Left lobe of liver (tissue), 2 donors: ENCODE measurements at regions not wholly inside any gene's neighbourhood (a gene's known extent, or its start where the extent isn't known, plus 50 kb on each side); places are given as distances from the start of the nearest gene placed in this dataset.
"Not testable (repeated sequence)": the region's sequence is repeated elsewhere in the genome, so short reads cannot be mapped to it uniquely, and the experiment has no call there.

Experiments
- ATAC-seq: fragments of 200-7000 bp; cut with Tn5 transposase; one replicate; pipeline ENCODE4 v1.9.1; 2020; ENCODE audit warnings: mild to moderate bottlenecking, moderate library complexity
- DNase-seq: peaks from one replicate; pipeline ENCODE4 v3.0.0-alpha.2; 2020; ENCODE audit warnings: low spot score
- donor health status: DM: no; HTN: no; CAD: no; lungs with moderate emphysema.
- donor health status: DM: no; HTN: yes; CAD: no.

- no peak for DNase-seq
- peak; percentile 37 for ATAC-seq
Measured at GRCh38 chr9:99666571-99666970, 155.1 kb upstream of the NR4A3 start.

DNA sequence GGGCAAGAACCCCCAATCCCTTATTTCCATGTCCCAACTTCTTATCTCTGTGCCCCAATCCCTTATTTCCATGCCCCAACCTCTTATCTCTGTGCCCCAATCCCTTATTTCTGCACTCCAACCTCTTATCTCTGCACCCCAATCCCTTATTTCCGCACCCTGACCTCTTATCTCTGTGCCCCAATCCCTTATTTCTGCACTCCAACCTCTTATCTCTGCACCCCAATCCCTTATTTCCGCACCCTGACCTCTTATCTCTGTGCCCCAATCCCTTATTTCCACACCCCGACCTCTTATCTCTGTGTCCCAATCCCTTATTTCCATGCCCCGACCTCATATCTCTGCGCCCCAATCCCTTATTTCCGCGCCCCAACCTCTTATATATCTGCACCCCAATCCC is 150.8 kb upstream of the NR4A3 start:
- not testable (repeated sequence) for ATAC-seq, DNase-seq

DNA sequence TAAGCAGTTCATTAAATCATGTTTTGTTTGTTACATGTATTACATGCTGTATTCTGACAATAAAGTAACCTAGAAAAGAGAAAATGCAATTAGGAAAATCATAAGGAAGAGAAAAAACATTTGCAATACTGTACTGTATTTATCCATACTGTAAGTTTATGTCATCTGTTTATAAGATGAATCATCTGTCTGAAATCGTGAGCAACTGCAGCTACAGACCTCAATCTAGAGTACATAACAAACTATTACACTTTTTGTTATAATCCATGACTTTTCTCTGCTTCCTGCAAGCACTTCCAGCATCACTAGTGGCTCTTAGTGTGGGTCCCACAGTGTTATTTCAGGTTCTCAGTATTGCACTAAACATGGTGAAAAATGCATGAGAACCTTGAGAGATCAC is 144.4 kb upstream of the NR4A3 start:
- DNase-seq (no peak), ATAC-seq (no peak)

DNA sequence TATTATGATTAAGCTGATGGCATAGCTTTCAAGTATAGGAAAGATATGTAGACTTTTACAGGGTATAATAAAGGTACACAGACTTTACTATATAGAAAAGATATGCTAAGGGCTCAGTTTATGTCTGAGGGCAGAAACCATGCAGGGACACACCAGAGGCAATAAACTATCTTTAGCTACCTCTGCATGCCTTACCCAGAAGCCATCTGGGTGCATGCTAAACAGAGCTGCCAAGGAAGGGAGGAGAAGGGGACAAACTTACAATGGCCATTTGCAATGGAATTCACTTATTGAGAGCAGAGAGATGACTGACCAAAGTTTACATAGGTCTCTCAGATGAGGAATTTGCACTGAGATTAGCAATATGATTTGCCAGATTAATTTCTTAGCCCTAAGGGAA is 143.1 kb upstream of the NR4A3 start:
- ATAC-seq: no peak
- DNase-seq: no peak

DNA sequence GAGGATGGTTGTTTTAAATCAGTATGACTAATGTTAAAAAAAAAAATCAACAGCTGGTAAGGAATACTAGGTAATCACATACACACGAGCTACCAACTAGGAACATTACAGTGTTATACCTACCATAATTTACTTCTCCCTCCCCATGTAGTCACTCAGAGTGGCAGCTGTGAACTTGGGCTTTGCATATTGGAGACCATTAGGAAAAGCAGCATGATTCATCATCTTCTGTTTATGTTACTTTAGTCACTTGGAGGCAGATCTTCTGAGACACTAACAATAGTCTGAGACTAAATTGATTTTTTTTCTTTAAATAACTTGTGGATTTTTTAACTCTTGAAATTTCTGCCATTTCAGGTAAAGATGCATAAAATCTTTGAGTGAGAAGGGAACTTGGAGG is 141.5 kb upstream of the NR4A3 start:
- DNase-seq (no peak), ATAC-seq (no peak)

GRCh38 chr9:99681113-99681512 is 140.6 kb upstream of the NR4A3 start:
- DNase-seq: no peak
- peak; percentile 87 for ATAC-seq

GRCh38 chr9:99682378-99682777 is 139.3 kb upstream of the NR4A3 start:
- DNase-seq: no peak
- ATAC-seq: peak; percentile 52

DNA sequence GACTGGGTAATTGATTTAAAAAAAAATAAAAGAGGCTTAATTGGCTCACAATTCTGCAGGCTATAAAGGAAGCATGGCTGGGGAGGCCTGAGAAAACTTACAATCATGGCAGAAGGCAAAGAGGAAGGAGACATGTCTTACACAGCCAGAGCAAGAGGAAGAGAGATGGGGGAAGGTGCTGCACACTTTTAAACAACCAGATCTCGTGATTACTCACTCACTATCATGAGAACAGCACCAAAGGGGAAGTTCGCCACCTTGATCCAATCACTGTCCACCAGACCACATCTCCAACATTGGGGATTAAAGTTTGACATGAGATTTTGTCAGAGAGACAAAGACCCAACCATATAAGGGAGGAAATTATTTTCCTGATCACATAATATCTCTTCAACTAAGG is 138.8 kb upstream of the NR4A3 start:
- ATAC-seq (no peak), DNase-seq (no peak)

GRCh38 chr9:99690573-99690972 is 131.1 kb upstream of the NR4A3 start:
- no peak for ATAC-seq
- DNase-seq: no peak

- DNase-seq: no peak
- no peak for ATAC-seq
Measured at GRCh38 chr9:99693888-99694287, 127.8 kb upstream of the NR4A3 start.

GRCh38 chr9:99694393-99694792 is 127.3 kb upstream of the NR4A3 start:
- DNase-seq: no peak
- no peak for ATAC-seq

DNA sequence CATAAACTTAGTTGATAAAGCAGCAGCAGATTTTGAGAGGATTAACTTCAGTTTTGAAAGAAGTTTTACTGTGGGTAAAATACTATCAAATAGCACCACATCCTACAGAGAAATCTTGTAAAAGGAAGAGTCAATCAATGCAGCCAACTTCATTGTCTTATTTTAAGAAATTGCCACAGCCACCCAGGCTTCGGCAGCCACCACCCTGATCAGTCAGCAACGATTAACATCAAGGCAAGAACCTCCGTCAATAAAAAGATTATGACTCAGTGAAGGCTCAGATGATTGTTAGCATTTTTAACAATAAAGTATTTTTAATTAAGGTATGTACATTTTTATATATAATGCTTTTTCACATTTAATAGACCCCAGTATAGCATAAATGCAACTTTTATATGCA is 122.3 kb upstream of the NR4A3 start:
- DNase-seq: no peak

GRCh38 chr9:99712214-99712613 is 109.5 kb upstream of the NR4A3 start:
- ATAC-seq (no peak), DNase-seq (no peak)

More for the DNA sequence above, 122.3 kb upstream of the NR4A3 start:
- ATAC-seq: no peak

- no peak for ATAC-seq
Measured at GRCh38 chr9:99713838-99714306, 107.8 kb upstream of the NR4A3 start.

DNA sequence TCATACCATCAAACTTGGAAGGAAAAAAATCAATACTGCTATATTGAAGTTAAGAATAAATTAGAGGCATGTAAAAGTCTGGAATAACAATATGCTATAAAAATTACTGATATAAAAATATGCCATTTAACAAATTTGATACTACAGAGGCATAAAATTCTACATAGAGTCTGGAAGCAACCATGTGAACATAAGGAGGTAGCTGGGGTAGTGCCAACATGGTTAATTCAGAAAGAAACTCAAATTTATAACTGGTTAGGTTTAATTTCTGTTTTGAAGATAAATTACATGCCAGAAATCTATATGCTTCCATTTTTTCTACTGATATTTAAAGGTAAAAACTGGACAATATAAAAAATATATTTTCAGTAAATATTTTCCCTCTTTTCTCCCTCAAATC is 103.1 kb upstream of the NR4A3 start:
- DNase-seq (no peak), ATAC-seq (no peak)

More at GRCh38 chr9:99713838-99714306, 107.8 kb upstream of the NR4A3 start:
- DNase-seq: no peak

DNA sequence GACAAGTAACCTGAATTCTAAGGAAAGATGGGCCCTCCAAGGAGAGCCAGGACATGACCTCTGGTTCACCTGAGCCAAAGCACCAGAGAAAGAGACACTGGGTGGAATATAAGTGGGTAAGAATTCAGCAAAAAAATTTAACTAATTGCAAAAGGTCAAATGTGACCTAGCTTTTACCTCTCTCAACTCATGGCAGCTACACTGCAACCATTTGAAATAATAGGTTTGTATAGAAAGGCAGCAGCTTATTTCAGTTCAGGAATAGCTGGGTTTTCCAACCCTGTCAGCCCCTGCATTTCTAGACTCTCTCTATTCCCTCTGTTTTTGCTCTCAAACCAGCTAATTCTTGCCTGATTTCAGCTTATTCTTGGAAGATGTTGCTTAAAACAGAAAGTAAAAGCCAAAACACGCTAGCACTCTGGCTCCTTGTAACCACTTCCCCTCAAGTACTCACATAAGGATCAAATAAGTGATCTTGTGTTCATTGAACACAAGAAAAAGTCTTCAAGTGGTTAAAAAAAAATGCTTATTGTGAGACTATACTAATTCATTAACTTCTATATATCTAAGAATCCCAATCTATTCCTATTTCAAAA is 101.1 kb upstream of the NR4A3 start:
- ATAC-seq (no peak), DNase-seq (no peak)

GRCh38 chr9:99721898-99722297 is 99.8 kb upstream of the NR4A3 start:
- ATAC-seq: no peak
- no peak for DNase-seq

DNA sequence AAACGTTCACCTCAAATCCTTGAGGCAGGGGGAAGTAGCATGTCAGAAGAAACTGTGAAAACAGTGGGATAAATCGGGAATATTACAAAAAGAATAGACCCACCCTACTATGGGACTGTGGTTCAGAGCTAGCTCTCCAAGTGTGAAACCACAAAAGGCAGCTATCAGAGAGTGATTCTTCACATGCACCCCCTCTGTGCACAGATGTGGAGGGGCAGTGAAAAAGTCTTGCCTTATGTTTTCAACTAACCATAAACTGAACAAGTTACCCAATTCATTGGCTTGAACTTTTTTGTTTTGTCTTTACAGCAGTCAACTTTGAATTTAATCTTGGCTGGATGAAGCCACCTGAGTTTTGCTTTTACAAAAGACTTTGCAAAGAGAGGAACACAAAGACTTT is 98.8 kb upstream of the NR4A3 start:
- ATAC-seq (no peak), DNase-seq (no peak)

- ATAC-seq (no peak), DNase-seq (no peak)
Measured at GRCh38 chr9:99724640-99725039, 97.0 kb upstream of the NR4A3 start.

GRCh38 chr9:99725852-99726251 is 95.8 kb upstream of the NR4A3 start:
- ATAC-seq (no peak), DNase-seq (no peak)

DNA sequence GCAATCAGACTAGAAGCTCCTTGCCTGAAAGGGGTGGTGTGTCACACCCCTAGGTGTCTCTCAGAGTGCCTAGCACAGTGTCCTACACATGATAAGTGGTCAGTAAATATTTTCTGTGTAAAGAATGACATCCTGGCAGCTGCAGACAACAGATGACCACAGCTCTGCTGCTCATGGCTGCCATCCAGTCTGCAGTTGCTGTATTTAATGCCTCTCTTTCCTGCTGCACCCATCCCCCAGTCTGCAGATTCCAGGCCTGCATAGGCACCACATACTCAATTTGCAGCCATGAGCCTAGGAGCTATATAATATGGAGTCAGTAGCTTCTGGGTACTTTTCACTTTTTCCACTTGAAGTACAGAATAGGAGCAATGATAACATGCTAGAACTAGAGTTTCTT is 94.9 kb upstream of the NR4A3 start:
- ATAC-seq: no peak

GRCh38 chr9:99730062-99730461 is 91.6 kb upstream of the NR4A3 start:
- DNase-seq: no peak
- ATAC-seq: no peak

More for the DNA sequence above, 94.9 kb upstream of the NR4A3 start:
- no peak for DNase-seq

GRCh38 chr9:99731950-99732349 is 89.7 kb upstream of the NR4A3 start:
- no peak for ATAC-seq
- no peak for DNase-seq
